ENCODE measurements at regions not wholly inside any gene's neighbourhood (a gene's known extent, or its start where the extent isn't known, plus 50 kb on each side); places are given as distances from the start of the nearest gene placed in this dataset.

- intact Hi-C loops (cut with micrococcal nuclease; ENCODE audit: unreplicated experiment) (no loop called here), in situ Hi-C loops (cut with HindIII; ENCODE audit: extremely low pct_ligation_motif_present, low pct_unique_long_range_greater_than_20kb) (no loop called here)
- no peak for ATAC-seq
- Histone ChIP-seq H3K27me3 (ENCODE audit: control insufficient read depth in 1 of 2, insufficient read depth in 2 of 2, low read length in 2 of 2) (no peaks in the 10 kb centered on the region), H3K4me3 (replicated peaks in 1 of 3; ENCODE audit: insufficient read depth in 1 of 3, low read depth in 2 of 3, low read length in 3 of 3) (no peak overlapping the region), H4K20me1 (ENCODE audit: insufficient read depth, low read length) (no peaks in the 10 kb centered on the region), H3K79me2 (ENCODE audit: insufficient read depth, low read length) (no peaks in the 10 kb centered on the region), H3K4me2 (ENCODE audit: low read depth, low read length) (no peak overlapping the region), H3K36me3 (replicated peaks in 1 of 2; ENCODE audit: control insufficient read depth in 1 of 2, insufficient read depth in 2 of 2, low read length in 2 of 2) (no peaks in the 10 kb centered on the region), H3K9me3 (ENCODE audit: low read length) (peaks cover 87% of the 10 kb centered on the region), H3K9ac (ENCODE audit: insufficient read depth, low read depth, low read length) (no peak overlapping the region), H3K4me1 (ENCODE audit: insufficient read depth, low read length) (no peaks in the 10 kb centered on the region), H3K27ac (ENCODE audit: extremely low read length, insufficient read depth, low read length) (no peak overlapping the region), H2AFZ (ENCODE audit: low read length) (no peak overlapping the region)
- 4% methylated on average over 9 of the region's 9 CpGs for WGBS (ENCODE audit: low lambda C conversion rate)
- ChIA-PET POLR2A (no interaction called here), CTCF (ENCODE audit: low intra/inter-chr PET ratio, low total read pairs) (no interaction called here)
- BruUV-seq (replicated peaks) = no TSS peak
- FAIRE-seq = no peak
- TF ChIP-seq HES4 (CRISPR knock-in tag; IDR thresholded peaks at IDR 0.05; ENCODE audit: borderline replicate concordance) (no peak), ZNF234 (CRISPR knock-in tag; conservative IDR thresholded peaks at IDR 0.05) (no peak), MAFK (conservative IDR thresholded peaks at IDR 0.05 in 1 of 2, IDR thresholded peaks at IDR 0.05 in 1 of 2; ENCODE audit: low read length in 2 of 2) (peak; percentile 48 to 74), MAFF (IDR thresholded peaks at IDR 0.05; ENCODE audit: low read depth, low read length) (peak; percentile 72)
- DNase-seq (ENCODE audit: low spot score) = no peak
Measured at GRCh38 chr7:53900856-53901528, 641.2 kb upstream of the VSTM2A start.

GRCh38 chr7:53904355-53904754, 637.8 kb upstream of the VSTM2A start:
- no peaks in the 10 kb centered on the region for H3K4me1 ChIP-seq (ENCODE audit: insufficient read depth, low read length)
- FAIRE-seq (no peak), ATAC-seq (no peak), DNase-seq (ENCODE audit: low spot score) (no peak)
- no TSS peak for BruUV-seq (replicated peaks)
- in situ Hi-C loops (cut with HindIII; ENCODE audit: extremely low pct_ligation_motif_present, low pct_unique_long_range_greater_than_20kb) (no loop called here), intact Hi-C loops (cut with micrococcal nuclease; ENCODE audit: unreplicated experiment) (no loop called here)
- H3K4me3 ChIP-seq (replicated peaks in 1 of 3; ENCODE audit: insufficient read depth in 1 of 3, low read depth in 2 of 3, low read length in 3 of 3) = no peak overlapping the region
- H3K9me3 ChIP-seq (ENCODE audit: low read length) = peaks cover 94% of the 10 kb centered on the region
- H3K4me2 ChIP-seq (ENCODE audit: low read depth, low read length) = no peak overlapping the region
- H3K36me3 ChIP-seq (replicated peaks in 1 of 2; ENCODE audit: control insufficient read depth in 1 of 2, insufficient read depth in 2 of 2, low read length in 2 of 2) = no peaks in the 10 kb centered on the region
- no peak overlapping the region for H3K9ac ChIP-seq (ENCODE audit: insufficient read depth, low read depth, low read length)
- H3K27me3 ChIP-seq (ENCODE audit: control insufficient read depth in 1 of 2, insufficient read depth in 2 of 2, low read length in 2 of 2) = no peaks in the 10 kb centered on the region
- no peak for TF ChIP-seq SRF (IDR thresholded peaks at IDR 0.05; ENCODE audit: low read depth, low read length)
- WGBS (ENCODE audit: low lambda C conversion rate) = 0% methylated on average over 2 of the region's 3 CpGs
- H3K79me2 ChIP-seq (ENCODE audit: insufficient read depth, low read length) = no peaks in the 10 kb centered on the region
- ChIA-PET POLR2A (no interaction called here), CTCF (ENCODE audit: low intra/inter-chr PET ratio, low total read pairs) (no interaction called here)
- H3K27ac ChIP-seq (ENCODE audit: extremely low read length, insufficient read depth, low read length) = no peak overlapping the region
- no peaks in the 10 kb centered on the region for H4K20me1 ChIP-seq (ENCODE audit: insufficient read depth, low read length)
- no peak overlapping the region for H2AFZ ChIP-seq (ENCODE audit: low read length)
